ENCODE measurements at regions not wholly inside any gene's neighbourhood (a gene's known extent, or its start where the extent isn't known, plus 50 kb on each side); places are given as distances from the start of the nearest gene placed in this dataset.

GRCh38 chr3:174403831-174404230, 455.3 kb upstream of the NAALADL2 start:
- H3K4me1 ChIP-seq (ENCODE audit: control insufficient read depth, insufficient read depth, low read length), result no peaks in the 10 kb centered on the region
- H3K9me3 ChIP-seq (ENCODE audit: control insufficient read depth, insufficient read depth, low read depth, low read length), result no peaks in the 10 kb centered on the region
- no peak for TF ChIP-seq ZNF560 (tag by site-specific recombination; IDR thresholded peaks at IDR 0.05; ENCODE audit: borderline replicate concordance)
- TF ChIP-seq, protein P1, sequence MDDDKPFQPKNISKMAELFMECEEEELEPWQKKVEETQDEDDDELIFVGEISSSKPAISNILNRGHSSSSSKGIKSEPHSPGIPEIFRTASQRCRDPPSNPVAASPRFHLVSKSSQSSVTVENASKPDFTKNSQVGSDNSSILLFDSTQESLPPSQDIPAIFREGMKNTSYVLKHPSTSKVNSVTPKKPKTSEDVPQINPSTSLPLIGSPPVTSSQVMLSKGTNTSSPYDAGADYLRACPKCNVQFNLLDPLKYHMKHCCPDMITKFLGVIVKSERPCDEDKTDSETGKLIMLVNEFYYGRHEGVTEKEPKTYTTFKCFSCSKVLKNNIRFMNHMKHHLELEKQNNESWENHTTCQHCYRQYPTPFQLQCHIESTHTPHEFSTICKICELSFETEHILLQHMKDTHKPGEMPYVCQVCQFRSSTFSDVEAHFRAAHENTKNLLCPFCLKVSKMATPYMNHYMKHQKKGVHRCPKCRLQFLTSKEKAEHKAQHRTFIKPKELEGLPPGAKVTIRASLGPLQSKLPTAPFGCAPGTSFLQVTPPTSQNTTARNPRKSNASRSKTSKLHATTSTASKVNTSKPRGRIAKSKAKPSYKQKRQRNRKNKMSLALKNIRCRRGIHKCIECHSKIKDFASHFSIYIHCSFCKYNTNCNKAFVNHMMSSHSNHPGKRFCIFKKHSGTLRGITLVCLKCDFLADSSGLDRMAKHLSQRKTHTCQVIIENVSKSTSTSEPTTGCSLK (tag by site-specific recombination; IDR thresholded peaks at IDR 0.05), result no peak
- TF ChIP-seq HOXA7 (CRISPR knock-in tag; IDR thresholded peaks at IDR 0.05; ENCODE audit: borderline replicate concordance), result no peak
- TF ChIP-seq ZNF140 (tag by site-specific recombination; IDR thresholded peaks at IDR 0.05), result no peak
- TF ChIP-seq YY2 (tag by site-specific recombination; IDR thresholded peaks at IDR 0.05), result no peak
- TF ChIP-seq ZNF596 (tag by site-specific recombination; IDR thresholded peaks at IDR 0.05), result no peak
- no peak for TF ChIP-seq GLIS2 (tag by site-specific recombination; IDR thresholded peaks at IDR 0.05)
- TF ChIP-seq ATF2 (tag by site-specific recombination; IDR thresholded peaks at IDR 0.05; ENCODE audit: low read depth), result no peak
- TF ChIP-seq, protein P2, sequence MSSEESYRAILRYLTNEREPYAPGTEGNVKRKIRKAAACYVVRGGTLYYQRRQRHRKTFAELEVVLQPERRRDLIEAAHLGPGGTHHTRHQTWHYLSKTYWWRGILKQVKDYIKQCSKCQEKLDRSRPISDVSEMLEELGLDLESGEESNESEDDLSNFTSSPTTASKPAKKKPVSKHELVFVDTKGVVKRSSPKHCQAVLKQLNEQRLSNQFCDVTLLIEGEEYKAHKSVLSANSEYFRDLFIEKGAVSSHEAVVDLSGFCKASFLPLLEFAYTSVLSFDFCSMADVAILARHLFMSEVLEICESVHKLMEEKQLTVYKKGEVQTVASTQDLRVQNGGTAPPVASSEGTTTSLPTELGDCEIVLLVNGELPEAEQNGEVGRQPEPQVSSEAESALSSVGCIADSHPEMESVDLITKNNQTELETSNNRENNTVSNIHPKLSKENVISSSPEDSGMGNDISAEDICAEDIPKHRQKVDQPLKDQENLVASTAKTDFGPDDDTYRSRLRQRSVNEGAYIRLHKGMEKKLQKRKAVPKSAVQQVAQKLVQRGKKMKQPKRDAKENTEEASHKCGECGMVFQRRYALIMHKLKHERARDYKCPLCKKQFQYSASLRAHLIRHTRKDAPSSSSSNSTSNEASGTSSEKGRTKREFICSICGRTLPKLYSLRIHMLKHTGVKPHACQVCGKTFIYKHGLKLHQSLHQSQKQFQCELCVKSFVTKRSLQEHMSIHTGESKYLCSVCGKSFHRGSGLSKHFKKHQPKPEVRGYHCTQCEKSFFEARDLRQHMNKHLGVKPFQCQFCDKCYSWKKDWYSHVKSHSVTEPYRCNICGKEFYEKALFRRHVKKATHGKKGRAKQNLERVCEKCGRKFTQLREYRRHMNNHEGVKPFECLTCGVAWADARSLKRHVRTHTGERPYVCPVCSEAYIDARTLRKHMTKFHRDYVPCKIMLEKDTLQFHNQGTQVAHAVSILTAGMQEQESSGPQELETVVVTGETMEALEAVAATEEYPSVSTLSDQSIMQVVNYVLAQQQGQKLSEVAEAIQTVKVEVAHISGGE (tag by site-specific recombination; conservative IDR thresholded peaks at IDR 0.05; ENCODE audit: low read depth), result no peak
- TF ChIP-seq ZNF37A (tag by site-specific recombination; IDR thresholded peaks at IDR 0.05), result no peak
- no peak for TF ChIP-seq WT1 (tag by site-specific recombination; IDR thresholded peaks at IDR 0.05)
- no peak for TF ChIP-seq ZNF558 (tag by site-specific recombination; IDR thresholded peaks at IDR 0.05)
- no peak for TF ChIP-seq ZNF248 (tag by site-specific recombination; IDR thresholded peaks at IDR 0.05)
- no peak for TF ChIP-seq ZNF23 (tag by site-specific recombination; IDR thresholded peaks at IDR 0.05; ENCODE audit: borderline replicate concordance)
- TF ChIP-seq ZNF341 (tag by site-specific recombination; IDR thresholded peaks at IDR 0.05; ENCODE audit: low read depth), result no peak
- TF ChIP-seq HOXD13 (CRISPR knock-in tag; IDR thresholded peaks at IDR 0.05; ENCODE audit: borderline replicate concordance), result no peak
- no peak for TF ChIP-seq ZNF776 (tag by site-specific recombination; IDR thresholded peaks at IDR 0.05; ENCODE audit: borderline replicate concordance)
- CTCF ChIA-PET, result no interaction called here
- POLR2A ChIA-PET, result no interaction called here
- H3K36me3 ChIP-seq (ENCODE audit: control insufficient read depth in 2 of 2, insufficient read depth in 1 of 2, low read length in 2 of 2), result no peaks in the 10 kb centered on the region
- H3K4me3 ChIP-seq (ENCODE audit: low read depth, low read length), result no peak overlapping the region
- H3K27ac ChIP-seq (ENCODE audit: extremely low read depth, low read depth, low read length), result no peak overlapping the region

- CTCF ChIA-PET, result interaction anchor here (0.6 kb wide), 1 partner anchor 229 kb away, joined by 3 read pairs; no protein-coding TSS in a partner anchor
- Histone ChIP-seq H3K4me3 (ENCODE audit: low read depth, low read length) (no peak overlapping the region), H3K36me3 (ENCODE audit: control insufficient read depth in 2 of 2, insufficient read depth in 1 of 2, low read length in 2 of 2) (no peaks in the 10 kb centered on the region), H3K4me1 (ENCODE audit: control insufficient read depth, insufficient read depth, low read length) (no peaks in the 10 kb centered on the region), H3K9me3 (ENCODE audit: control insufficient read depth, insufficient read depth, low read depth, low read length) (no peaks in the 10 kb centered on the region), H3K27ac (ENCODE audit: extremely low read depth, low read depth, low read length) (no peak overlapping the region)
- TF ChIP-seq PBX3 (CRISPR knock-in tag; IDR thresholded peaks at IDR 0.05), result no peak
- TF ChIP-seq ZBTB6 (tag by site-specific recombination; IDR thresholded peaks at IDR 0.05), result no peak
- POLR2A ChIA-PET, result no interaction called here
These were observed 450.8 kb upstream of the NAALADL2 start for GRCh38 chr3:174408310-174408709.

Measured in HEK293 (cell line).